Thyroid gland (tissue), 4 donors: ENCODE measurements at regions not wholly inside any gene's neighbourhood (a gene's known extent, or its start where the extent isn't known, plus 50 kb on each side); places are given as distances from the start of the nearest gene placed in this dataset.
A peak's percentile ranks its signal among the peaks of the same experiment; 100 is the strongest.

ENCODE experiments used
- DNase-seq, 2 donors: peaks; one replicate each; pipeline ENCODE4 v3.0.0-alpha.2; 2019
- H3K27ac ChIP-seq, 3 donors: fragments of 200-600 bp; sonication (generic); 1 replicate in 2 of 3; 2 replicates in 1 of 3; pipeline ENCODE4 v1.5.1; 2016 to 2019; ENCODE audit warnings: mild to moderate bottlenecking in 1 of 3, moderate library complexity in 1 of 3
- H3K27me3 ChIP-seq: fragments of 200-600 bp; sonication (generic); one replicate; pipeline ENCODE4 v1.5.1; 2019
- H3K36me3 ChIP-seq, 2 donors: fragments of 200-600 bp; sonication (generic); one replicate each; pipeline ENCODE4 v1.5.1; 2016 to 2019
- H3K4me1 ChIP-seq, 2 donors: fragments of 200-600 bp; sonication (generic); one replicate each; pipeline ENCODE4 v1.5.1; 2017 to 2019
- H3K4me3 ChIP-seq, 3 donors: fragments of 200-600 bp; sonication (generic); replicated peaks in 1 of 3; 1 replicate in 2 of 3; 2 replicates in 1 of 3; pipeline ENCODE4 v1.5.1; 2016; ENCODE audit warnings: mild to moderate bottlenecking in 1 of 3
- H3K9me3 ChIP-seq: fragments of 200-600 bp; sonication (generic); one replicate; pipeline ENCODE4 v1.5.1; 2017
- POLR2A ChIP-seq, 2 donors: fragments of 450-650 bp; IDR thresholded peaks; one replicate each; pipeline ENCODE4 v1.6.1; 2017; ENCODE audit warnings: antibody characterized with exemption in 2 of 2, mild to moderate bottlenecking in 2 of 2, moderate library complexity in 1 of 2
- WGBS, 2 donors: methylation state at CpG; one replicate each; pipeline ENCODE4 v1.1.5; 2017; 5-methylcytosine and 5-hydroxymethylcytosine counted together
- intact Hi-C: fragments of 100-400 bp; cut with DNase I; formaldehyde crosslinking; loops from one replicate; pipeline ENCODE4 v1.15.1; 2023
- TF ChIP-seq, protein P1 (sequence below), 6 experiments: fragments of 200-600 bp in 3 of 6; fragments of 450-650 bp in 3 of 6; sonication (generic) in 3 of 6; IDR thresholded peaks; one replicate each; pipeline ENCODE4 v1.5.1; 2016 to 2019; ENCODE audit warnings: antibody characterized with exemption in 6 of 6, mild to moderate bottlenecking in 2 of 6, inconsistent platforms in 1 of 6, moderate library complexity in 1 of 6

DNA sequence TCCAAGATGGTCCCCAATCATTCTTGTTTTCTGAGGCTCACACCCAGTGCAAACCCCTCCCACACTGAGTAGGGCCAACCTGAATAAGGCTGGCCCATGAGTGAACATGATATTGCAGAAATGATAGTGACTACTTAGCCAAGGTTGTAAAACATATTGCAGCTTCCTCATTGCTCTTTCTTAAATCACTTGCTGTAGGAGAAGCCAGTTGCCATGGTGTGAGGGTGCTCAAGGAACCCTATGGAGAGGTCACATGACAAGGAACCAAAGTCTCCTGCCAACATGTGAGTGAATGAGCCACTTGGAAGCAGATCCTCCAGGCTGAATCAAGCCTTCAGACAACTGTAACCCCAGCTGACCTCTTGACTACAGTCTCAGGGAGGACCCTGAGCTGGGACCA is 191.4 kb downstream of the RGS9 start:
- H3K9me3 ChIP-seq: no peaks in the 10 kb centered on the region
- TF ChIP-seq, protein P1, sequence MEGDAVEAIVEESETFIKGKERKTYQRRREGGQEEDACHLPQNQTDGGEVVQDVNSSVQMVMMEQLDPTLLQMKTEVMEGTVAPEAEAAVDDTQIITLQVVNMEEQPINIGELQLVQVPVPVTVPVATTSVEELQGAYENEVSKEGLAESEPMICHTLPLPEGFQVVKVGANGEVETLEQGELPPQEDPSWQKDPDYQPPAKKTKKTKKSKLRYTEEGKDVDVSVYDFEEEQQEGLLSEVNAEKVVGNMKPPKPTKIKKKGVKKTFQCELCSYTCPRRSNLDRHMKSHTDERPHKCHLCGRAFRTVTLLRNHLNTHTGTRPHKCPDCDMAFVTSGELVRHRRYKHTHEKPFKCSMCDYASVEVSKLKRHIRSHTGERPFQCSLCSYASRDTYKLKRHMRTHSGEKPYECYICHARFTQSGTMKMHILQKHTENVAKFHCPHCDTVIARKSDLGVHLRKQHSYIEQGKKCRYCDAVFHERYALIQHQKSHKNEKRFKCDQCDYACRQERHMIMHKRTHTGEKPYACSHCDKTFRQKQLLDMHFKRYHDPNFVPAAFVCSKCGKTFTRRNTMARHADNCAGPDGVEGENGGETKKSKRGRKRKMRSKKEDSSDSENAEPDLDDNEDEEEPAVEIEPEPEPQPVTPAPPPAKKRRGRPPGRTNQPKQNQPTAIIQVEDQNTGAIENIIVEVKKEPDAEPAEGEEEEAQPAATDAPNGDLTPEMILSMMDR (IDR thresholded peaks at IDR 0.05): no peak
- TF ChIP-seq POLR2A (IDR thresholded peaks at IDR 0.05): no peak
- H3K4me1 ChIP-seq: no peaks in the 10 kb centered on the region
- no peak for DNase-seq
- H3K27ac ChIP-seq: no peak overlapping the region
- H3K4me3 ChIP-seq: no peak overlapping the region
- H3K27me3 ChIP-seq: no peaks in the 10 kb centered on the region
- H3K36me3 ChIP-seq: no peaks in the 10 kb centered on the region
- intact Hi-C loops: no loop called here

DNA sequence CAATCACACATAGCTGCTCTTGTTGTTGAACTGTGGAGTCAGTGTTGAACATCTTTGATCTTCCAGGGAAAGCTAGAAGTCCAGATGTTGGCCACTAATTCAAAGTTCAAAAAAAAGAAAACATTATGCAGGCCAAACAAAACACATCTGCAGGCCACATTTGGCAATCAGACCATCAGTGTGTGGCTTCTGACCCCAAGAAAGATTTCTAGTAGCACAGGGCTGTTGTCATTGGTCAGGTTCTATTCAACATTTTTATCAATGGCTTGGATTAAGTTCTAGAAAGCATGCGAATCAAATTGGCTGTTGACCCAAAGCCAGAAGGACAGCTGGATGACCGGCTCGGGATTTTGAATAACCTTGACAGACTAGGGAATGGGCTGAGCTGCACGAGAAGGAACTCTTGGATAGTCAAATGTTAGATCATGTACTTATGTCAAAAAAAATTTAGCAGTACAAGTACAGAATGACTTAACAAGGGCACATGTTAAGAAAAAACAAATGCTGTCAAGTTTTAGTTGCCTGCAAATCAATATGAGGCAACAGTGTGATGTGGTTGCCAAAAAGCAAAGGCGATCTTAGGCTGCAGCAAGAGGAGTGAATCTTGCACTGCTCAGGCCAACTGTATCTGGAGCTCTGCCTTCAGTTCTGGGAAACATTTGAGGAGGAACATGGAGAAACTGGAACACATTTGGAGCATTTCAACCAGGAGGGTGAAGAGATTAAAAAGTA is 187.6 kb downstream of the RGS9 start:
- Histone ChIP-seq H3K27ac (no peak overlapping the region), H3K27me3 (no peaks in the 10 kb centered on the region), H3K4me1 (no peaks in the 10 kb centered on the region), H3K4me3 (no peak overlapping the region), H3K36me3 (no peaks in the 10 kb centered on the region), H3K9me3 (no peaks in the 10 kb centered on the region)
- peak in 1 of 2 donors; percentile 10 for DNase-seq
- 76 to 82% methylated on average over 5 of the region's 5 CpGs for WGBS, 2 donors
- TF ChIP-seq, protein P1 (IDR thresholded peaks at IDR 0.05): no peak
- intact Hi-C loops: no loop called here

DNA sequence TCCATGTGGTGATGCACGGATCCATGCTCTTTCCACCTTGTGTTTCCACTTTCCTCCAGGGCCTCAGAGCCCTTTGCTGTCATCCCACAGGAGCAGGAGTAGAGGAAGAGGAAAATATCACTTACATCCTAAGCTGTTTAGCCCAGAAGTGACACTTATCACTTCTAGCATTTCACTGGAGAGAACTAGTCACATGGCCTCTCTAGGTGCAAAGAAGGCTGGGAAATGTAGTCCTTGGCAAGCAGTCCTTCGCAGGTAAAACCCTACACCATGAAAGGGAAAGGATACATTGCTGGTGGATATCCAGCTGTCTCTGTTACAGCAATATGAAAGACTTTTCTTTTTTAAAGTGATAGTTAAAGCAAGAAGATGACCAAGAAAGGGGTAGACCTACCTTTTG is 185.9 kb downstream of the RGS9 start:
- WGBS, 2 donors: 63 to 78% methylated on average over 2 of the region's 2 CpGs
- DNase-seq: no peak
- intact Hi-C loops: no loop called here
- Histone ChIP-seq H3K4me3 (no peak overlapping the region), H3K36me3 (no peaks in the 10 kb centered on the region), H3K27me3 (no peaks in the 10 kb centered on the region), H3K27ac (no peak overlapping the region), H3K4me1 (no peaks in the 10 kb centered on the region), H3K9me3 (no peaks in the 10 kb centered on the region)
- TF ChIP-seq POLR2A (IDR thresholded peaks at IDR 0.05): no peak
- TF ChIP-seq, protein P1 (IDR thresholded peaks at IDR 0.05): no peak

DNA sequence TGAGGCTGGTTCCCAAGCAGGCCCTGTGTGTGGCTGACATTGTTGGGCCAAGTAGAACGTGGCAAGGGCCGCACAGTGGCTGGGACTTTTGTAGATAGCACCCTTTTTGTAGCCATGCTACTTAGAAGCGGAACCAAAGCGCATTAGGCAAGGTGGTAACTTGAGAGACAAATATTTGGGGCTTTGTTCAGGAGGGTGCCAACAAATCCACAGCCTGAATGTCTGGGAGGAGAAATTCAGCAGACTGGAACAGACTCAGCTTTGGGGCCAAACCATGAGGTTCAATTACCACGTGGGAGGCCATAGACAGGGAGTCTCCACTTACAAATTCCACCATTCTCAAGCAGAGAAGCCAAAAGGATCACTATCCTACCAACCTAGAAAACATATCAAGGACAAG is 183.7 kb downstream of the RGS9 start:
- 86 to 88% methylated on average over 5 of the region's 5 CpGs for WGBS, 2 donors
- Histone ChIP-seq H3K27ac (no peak overlapping the region), H3K27me3 (no peaks in the 10 kb centered on the region), H3K9me3 (no peaks in the 10 kb centered on the region), H3K4me1 (no peaks in the 10 kb centered on the region), H3K4me3 (no peak overlapping the region), H3K36me3 (no peaks in the 10 kb centered on the region)
- TF ChIP-seq, protein P1 (IDR thresholded peaks at IDR 0.05): no peak
- TF ChIP-seq POLR2A (IDR thresholded peaks at IDR 0.05): no peak
- DNase-seq: no peak
- intact Hi-C loops: no loop called here

DNA sequence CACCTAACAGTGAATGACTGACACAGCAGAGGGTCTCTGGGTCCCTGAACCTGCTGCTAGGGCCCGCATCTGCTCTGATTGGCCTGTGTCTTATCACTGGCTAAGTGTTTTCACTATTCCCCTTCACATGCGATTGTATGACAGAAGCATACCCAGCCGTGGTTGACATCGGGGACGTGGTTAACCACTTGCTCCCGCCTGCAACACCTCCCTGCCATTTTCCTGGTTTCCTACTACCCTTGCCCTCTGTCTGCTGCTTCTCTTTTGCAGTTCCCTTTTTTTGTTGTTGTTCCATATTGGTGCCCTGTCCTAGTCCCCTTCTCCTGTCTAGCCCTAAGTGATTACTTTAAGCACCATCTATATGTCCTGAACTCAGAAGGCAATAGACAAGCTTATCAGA is 177.0 kb downstream of the RGS9 start:
- Histone ChIP-seq H3K4me1 (no peaks in the 10 kb centered on the region), H3K9me3 (no peaks in the 10 kb centered on the region), H3K36me3 (no peaks in the 10 kb centered on the region), H3K4me3 (no peak overlapping the region), H3K27ac (no peak overlapping the region), H3K27me3 (no peaks in the 10 kb centered on the region)
- intact Hi-C loops: no loop called here
- DNase-seq: no peak
- no peak for TF ChIP-seq POLR2A (IDR thresholded peaks at IDR 0.05)
- TF ChIP-seq, protein P1 (IDR thresholded peaks at IDR 0.05): no peak
- WGBS, 2 donors: 75 to 80% methylated on average over 6 of the region's 6 CpGs
